ENCODE measurements at regions not wholly inside any gene's neighbourhood (a gene's known extent, or its start where the extent isn't known, plus 50 kb on each side); places are given as distances from the start of the nearest gene placed in this dataset.
"Not testable (repeated sequence)": the region's sequence is repeated elsewhere in the genome, so short reads cannot be mapped to it uniquely, and the experiment has no call there.

GRCh38 chr22:49470741-49471503, 356.8 kb downstream of the BRD1 start:
- DNase-seq: no peak

GRCh38 chr22:49469896-49470740, 357.6 kb downstream of the BRD1 start:
- DNase-seq: no peak

- DNase-seq: no peak
These were observed 359.0 kb downstream of the BRD1 start for GRCh38 chr22:49468487-49469198.

GRCh38 chr22:49466878-49467595, 360.6 kb downstream of the BRD1 start:
- no peak for DNase-seq

- DNase-seq: no peak
These were observed 363.6 kb downstream of the BRD1 start for GRCh38 chr22:49464037-49464436.

- no peak for DNase-seq
These were observed 364.9 kb downstream of the BRD1 start for GRCh38 chr22:49462795-49463194.

GRCh38 chr22:49462291-49462690, 365.4 kb downstream of the BRD1 start:
- DNase-seq: no peak

GRCh38 chr22:49461674-49462073, 366.0 kb downstream of the BRD1 start:
- no peak for DNase-seq

GRCh38 chr22:49460592-49461281, 366.9 kb downstream of the BRD1 start:
- no peak for DNase-seq

GRCh38 chr22:49460091-49460490, 367.6 kb downstream of the BRD1 start:
- no peak for DNase-seq

GRCh38 chr22:49458708-49459099, 369.0 kb downstream of the BRD1 start:
- no peak for DNase-seq

GRCh38 chr22:49457946-49458707, 369.5 kb downstream of the BRD1 start:
- no peak for DNase-seq

GRCh38 chr22:49457146-49457545, 370.5 kb downstream of the BRD1 start:
- no peak for DNase-seq

- DNase-seq: no peak
These were observed 372.1 kb downstream of the BRD1 start for GRCh38 chr22:49455595-49455994.

- no peak for DNase-seq
These were observed 372.9 kb downstream of the BRD1 start for GRCh38 chr22:49454726-49455125.

GRCh38 chr22:49453771-49454170, 373.9 kb downstream of the BRD1 start:
- no peak for DNase-seq

GRCh38 chr22:49453019-49453418, 374.7 kb downstream of the BRD1 start:
- not testable (repeated sequence) for DNase-seq

- no peak for DNase-seq
These were observed 375.2 kb downstream of the BRD1 start for GRCh38 chr22:49452362-49452946.

- DNase-seq: no peak
These were observed 376.4 kb downstream of the BRD1 start for GRCh38 chr22:49451070-49451840.

- no peak for DNase-seq
These were observed 377.2 kb downstream of the BRD1 start for GRCh38 chr22:49450498-49450897.
